Activated CD4-positive, CD25-positive, alpha-beta regulatory T cell (primary cell): ENCODE measurements at regions not wholly inside any gene's neighbourhood (a gene's known extent, or its start where the extent isn't known, plus 50 kb on each side); places are given as distances from the start of the nearest gene placed in this dataset.

Source experiments
- DNase-seq, 4 experiments: peaks; one replicate each; lab custom pipeline; 2025; lab: John Stamatoyannopoulos, UW

GRCh38 chr7:23973264-23973663 is 263.2 kb downstream of the STK31 start:
- no peak for DNase-seq

- DNase-seq = no peak
Observed at GRCh38 chr7:23980081-23980480, 270.1 kb downstream of the STK31 start.

- DNase-seq = no peak
Observed at GRCh38 chr7:23981314-23981713, 271.3 kb downstream of the STK31 start.

GRCh38 chr7:23981758-23982157 is 271.7 kb downstream of the STK31 start:
- DNase-seq = no peak

GRCh38 chr7:24005517-24005916 is 278.5 kb upstream of the NPY start:
- DNase-seq = no peak

GRCh38 chr7:24010495-24010894 is 273.5 kb upstream of the NPY start:
- no peak for DNase-seq

- DNase-seq = no peak
Observed at GRCh38 chr7:24017519-24017918, 266.5 kb upstream of the NPY start.

GRCh38 chr7:24018331-24018730 is 265.7 kb upstream of the NPY start:
- DNase-seq = no peak

- no peak for DNase-seq
Observed at GRCh38 chr7:24019841-24020240, 264.1 kb upstream of the NPY start.

GRCh38 chr7:24024276-24025068 is 259.5 kb upstream of the NPY start:
- DNase-seq = no peak

GRCh38 chr7:24025094-24025493 is 258.9 kb upstream of the NPY start:
- no peak for DNase-seq

GRCh38 chr7:24025765-24026164 is 258.2 kb upstream of the NPY start:
- no peak for DNase-seq

- DNase-seq = no peak
Observed at GRCh38 chr7:24026351-24026750, 257.6 kb upstream of the NPY start.

- no peak for DNase-seq
Observed at GRCh38 chr7:24029068-24029467, 254.9 kb upstream of the NPY start.

GRCh38 chr7:24034251-24034650 is 249.7 kb upstream of the NPY start:
- no peak for DNase-seq

GRCh38 chr7:24035366-24036032 is 248.5 kb upstream of the NPY start:
- no peak for DNase-seq

- no peak for DNase-seq
Observed at GRCh38 chr7:24036033-24036412, 248.0 kb upstream of the NPY start.

GRCh38 chr7:24038993-24039392 is 245.0 kb upstream of the NPY start:
- DNase-seq = no peak

GRCh38 chr7:24039991-24040624 is 243.9 kb upstream of the NPY start:
- DNase-seq = no peak

- no peak for DNase-seq
Observed at GRCh38 chr7:24042028-24042427, 242.0 kb upstream of the NPY start.

GRCh38 chr7:24049296-24049695 is 234.7 kb upstream of the NPY start:
- DNase-seq = no peak

GRCh38 chr7:24050991-24051560 is 232.9 kb upstream of the NPY start:
- DNase-seq = no peak

GRCh38 chr7:24051651-24052050 is 232.3 kb upstream of the NPY start:
- DNase-seq = no peak
